CD4-positive, alpha-beta T cell treated with Interleukin-2 at 100 ng/mL for 4 hours (primary cell): ENCODE measurements at regions not wholly inside any gene's neighbourhood (a gene's known extent, or its start where the extent isn't known, plus 50 kb on each side); places are given as distances from the start of the nearest gene placed in this dataset.

ENCODE experiments used
- DNase-seq: peaks from one replicate; pipeline ENCODE4 v3.0.0-alpha.2; 2020; ENCODE audit warnings: low spot score

- DNase-seq: no peak
Observed at GRCh38 chr12:24042651-24043050, 93.2 kb upstream of the SOX5 start.

GRCh38 chr12:24039113-24039525 is 89.6 kb upstream of the SOX5 start:
- no peak for DNase-seq

- DNase-seq: no peak
Observed at GRCh38 chr12:24038211-24038997, 88.9 kb upstream of the SOX5 start.

GRCh38 chr12:24036438-24037216 is 87.2 kb upstream of the SOX5 start:
- DNase-seq: no peak

- DNase-seq: no peak
Observed at GRCh38 chr12:24034894-24035293, 85.4 kb upstream of the SOX5 start.

- DNase-seq: no peak
Observed at GRCh38 chr12:24034160-24034559, 84.7 kb upstream of the SOX5 start.

GRCh38 chr12:24027352-24027751 is 77.9 kb upstream of the SOX5 start:
- no peak for DNase-seq

GRCh38 chr12:24025153-24025798 is 75.8 kb upstream of the SOX5 start:
- no peak for DNase-seq

- no peak for DNase-seq
Observed at GRCh38 chr12:24023081-24023480, 73.6 kb upstream of the SOX5 start.

GRCh38 chr12:24021164-24021502 is 71.7 kb upstream of the SOX5 start:
- DNase-seq: no peak

- no peak for DNase-seq
Observed at GRCh38 chr12:24020397-24021163, 71.1 kb upstream of the SOX5 start.

- no peak for DNase-seq
Observed at GRCh38 chr12:24015833-24016160, 66.3 kb upstream of the SOX5 start.

- DNase-seq: no peak
Observed at GRCh38 chr12:24014915-24015832, 65.7 kb upstream of the SOX5 start.

GRCh38 chr12:24014240-24014639 is 64.8 kb upstream of the SOX5 start:
- no peak for DNase-seq

GRCh38 chr12:24012528-24012927 is 63.1 kb upstream of the SOX5 start:
- DNase-seq: no peak

- DNase-seq: no peak
Observed at GRCh38 chr12:24011927-24012507, 62.5 kb upstream of the SOX5 start.

- no peak for DNase-seq
Observed at GRCh38 chr12:24008166-24008565, 58.7 kb upstream of the SOX5 start.
